Germinal center (tissue), 1 donor: ENCODE measurements at regions not wholly inside any gene's neighbourhood (a gene's known extent, or its start where the extent isn't known, plus 50 kb on each side); places are given as distances from the start of the nearest gene placed in this dataset.
"Not testable (repeated sequence)": the region's sequence is repeated elsewhere in the genome, so short reads cannot be mapped to it uniquely, and the experiment has no call there.

Source experiments
- DNase-seq: peaks from one replicate; pipeline ENCODE4 v3.0.0; 2012; ENCODE audit warnings: mixed read lengths, low spot score

DNA sequence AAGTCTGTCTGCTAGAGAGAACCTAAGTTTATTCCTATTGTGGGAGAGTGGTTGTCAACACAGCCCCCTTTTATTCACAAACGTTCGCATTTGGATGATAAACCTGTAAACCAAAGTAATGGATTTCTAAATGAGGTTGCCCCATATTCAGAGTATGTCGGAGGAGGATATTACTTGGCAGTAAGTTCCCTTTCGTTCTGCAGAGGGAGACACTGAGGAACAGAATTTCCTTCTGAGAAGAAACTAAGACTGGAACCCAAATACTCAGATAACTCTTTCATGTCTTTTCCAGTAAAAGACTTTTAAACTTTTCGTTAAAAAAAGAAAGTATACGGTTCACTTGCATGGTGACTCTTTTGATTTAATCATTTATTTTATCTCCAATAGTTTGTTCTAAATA, 754.6 kb upstream of the MMS22L start:
- no peak for DNase-seq

DNA sequence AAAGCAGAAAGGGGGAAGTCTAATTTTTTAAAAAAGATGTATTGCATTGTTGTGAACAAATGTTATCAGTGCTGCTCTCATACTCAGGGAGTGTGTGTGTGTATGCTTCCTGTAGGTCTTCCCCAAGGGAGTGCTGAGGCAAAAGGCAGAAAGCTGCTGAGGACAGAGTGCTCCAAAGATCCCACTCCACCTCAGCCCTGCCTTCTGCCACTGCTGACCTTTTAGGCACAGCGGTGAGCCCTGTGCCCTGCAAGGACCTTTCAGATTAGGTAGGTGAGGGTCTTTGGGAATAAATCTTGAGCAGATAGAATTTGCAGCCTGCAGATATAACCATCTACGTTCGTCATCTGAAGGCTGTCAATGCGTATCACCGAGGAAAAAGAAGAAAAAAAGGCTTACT, 756.4 kb upstream of the MMS22L start:
- no peak for DNase-seq

DNA sequence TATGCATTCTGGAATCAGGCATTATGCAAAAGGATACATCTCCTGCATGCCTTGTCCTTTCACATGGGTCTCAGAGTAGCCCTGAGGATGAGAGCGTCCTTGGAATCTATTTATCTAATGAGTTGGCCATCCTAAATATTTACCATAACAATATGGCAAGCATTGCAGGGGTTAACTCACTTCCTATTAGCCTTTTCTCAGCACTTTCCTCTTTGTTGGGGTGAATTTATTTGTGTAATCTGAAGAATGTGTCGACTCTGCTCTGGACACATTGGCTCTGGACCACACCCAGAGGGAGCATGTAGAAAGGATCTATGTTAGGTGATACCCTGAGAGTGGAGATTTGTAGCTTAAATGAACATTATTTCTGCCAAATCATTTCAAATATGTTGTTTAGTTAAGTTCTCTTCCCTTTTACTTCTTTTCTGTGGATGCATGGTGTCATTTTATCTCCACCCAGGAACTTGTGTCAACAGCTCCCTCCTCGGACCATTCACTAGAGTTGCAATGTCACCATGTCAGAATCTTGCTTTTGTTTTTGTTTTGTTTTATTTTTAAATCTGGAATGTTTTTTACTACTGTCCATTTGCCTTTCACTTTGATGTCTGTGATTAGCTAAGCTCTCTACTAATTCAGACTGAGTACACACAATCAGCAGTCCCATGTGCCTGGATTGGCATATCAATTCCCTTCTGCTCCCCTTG, 757.0 kb upstream of the MMS22L start:
- DNase-seq: no peak

DNA sequence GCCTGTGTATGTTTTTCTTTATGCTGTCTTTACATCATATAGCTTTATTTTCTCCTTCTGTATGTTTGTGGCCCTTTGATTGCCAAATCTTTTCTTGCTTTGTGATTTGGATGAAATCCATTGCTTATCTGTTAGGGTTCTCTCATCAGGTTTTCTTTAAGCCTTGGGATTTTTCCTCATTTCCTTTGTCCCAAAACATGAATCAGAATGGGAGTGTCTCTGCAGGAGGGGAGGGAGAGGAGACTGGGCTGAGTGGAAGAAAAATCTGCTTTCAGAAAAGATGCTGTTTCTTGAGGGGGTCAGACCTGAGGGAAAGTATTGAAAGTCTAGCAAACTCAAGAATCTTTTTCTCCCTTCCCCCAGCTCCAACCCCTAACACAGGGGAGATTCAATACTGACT, 758.0 kb upstream of the MMS22L start:
- no peak for DNase-seq

DNA sequence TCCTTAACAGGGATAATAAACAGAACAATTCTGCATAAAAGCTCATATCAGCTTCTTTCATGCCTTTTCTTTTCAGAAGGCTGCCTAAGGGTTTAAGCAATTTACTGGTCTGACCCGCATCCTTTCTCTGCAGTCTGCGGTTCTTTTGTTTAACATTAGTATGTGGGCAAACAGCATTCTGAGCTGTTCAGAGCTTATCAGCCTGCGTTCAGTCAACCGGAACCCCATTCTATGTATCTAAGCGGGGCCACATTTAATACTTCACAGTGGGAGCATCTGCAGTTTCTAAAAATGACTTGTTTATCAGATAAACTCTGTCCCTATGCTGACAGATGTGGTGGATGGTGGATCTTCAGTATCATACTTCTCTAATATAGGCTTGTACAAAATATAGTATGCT, 758.9 kb upstream of the MMS22L start:
- no peak for DNase-seq

DNA sequence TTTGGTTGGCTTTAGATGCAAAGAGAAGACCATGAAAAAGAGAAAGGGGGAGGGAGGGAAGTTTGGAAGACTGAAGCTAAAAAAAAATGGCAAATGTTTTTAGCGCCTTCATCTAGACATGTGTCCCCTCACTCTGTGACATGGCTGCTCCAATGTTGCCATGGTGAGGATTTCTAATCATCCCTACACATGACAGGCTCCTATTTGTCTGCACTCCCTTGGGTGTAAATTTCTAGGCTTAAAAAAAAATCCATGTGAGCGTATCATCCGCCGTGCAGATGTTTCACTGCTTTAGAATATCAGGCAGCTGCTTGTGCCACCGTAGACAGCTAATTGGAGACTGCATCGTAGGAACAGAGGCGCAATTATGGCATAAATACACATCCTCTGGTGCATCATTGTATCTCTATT, 761.1 kb upstream of the MMS22L start:
- no peak for DNase-seq

DNA sequence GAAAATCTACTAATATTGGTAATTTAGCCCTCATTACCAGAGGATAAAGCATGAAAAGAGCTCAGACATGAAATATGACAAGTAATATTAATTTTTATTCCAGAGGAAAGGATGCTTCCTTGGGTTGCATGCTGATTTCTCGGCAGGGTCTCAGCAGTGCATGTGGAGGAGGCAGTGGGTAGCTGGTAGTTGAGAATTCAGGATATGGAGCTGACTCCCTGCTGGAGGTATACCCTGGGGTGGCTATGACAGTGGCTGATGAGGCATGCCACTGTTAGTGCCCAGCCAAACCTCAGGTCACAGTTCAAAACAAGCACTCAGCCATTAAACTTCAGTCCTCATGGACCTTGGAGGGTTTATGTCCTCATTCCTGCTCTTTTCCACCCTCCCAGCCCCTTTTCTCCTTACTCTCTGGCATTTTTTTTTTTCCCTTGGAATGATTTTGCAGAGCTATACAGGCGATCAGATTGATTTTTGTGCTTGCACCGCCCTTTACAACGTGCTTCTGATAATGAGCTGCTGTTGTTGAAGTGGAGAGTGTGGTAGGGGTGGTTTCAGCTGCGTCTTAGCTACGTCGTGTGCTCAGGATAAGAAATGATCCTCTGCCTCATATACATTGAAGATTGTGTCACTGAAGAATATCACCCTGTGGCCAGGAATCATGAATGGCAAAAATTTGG, 761.9 kb upstream of the MMS22L start:
- DNase-seq: no peak

DNA sequence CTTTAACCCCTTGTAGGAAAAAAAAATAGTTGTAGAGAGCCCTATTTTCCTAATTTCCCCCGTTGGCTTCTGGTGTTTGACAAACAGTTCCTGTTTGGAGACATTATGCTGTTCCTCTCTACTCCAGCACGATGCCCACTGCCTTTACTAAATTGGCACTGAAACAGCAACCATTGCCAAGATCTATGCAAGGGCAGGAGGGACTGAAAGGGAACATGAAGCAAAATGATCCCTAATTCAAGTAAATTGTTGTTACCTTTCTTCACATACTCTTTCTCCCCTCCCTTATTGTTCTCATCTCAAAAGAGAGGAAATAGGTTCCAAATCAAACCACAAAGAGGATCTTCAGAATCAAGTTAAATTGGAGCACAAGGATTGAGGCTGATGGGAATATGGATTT, 764.1 kb upstream of the MMS22L start:
- DNase-seq: no peak

DNA sequence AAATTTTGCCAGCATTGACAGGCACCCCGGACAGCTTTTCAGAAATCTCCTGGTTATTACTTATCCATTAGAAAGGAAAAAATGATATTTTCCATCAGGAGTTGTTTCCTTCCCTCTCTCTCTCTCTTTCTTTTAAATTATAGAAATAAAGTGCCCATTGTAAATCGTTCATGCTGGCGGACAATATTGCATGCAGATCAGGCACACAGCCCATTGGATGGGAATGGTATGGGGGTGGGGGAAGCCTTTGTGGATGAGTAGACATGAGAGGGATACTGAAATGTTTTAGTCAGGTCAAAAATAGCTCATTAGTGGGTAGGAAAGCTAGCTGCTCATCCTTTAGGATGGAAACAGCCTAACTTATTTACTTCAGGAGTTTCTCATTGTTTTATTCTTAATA, 764.9 kb upstream of the MMS22L start:
- DNase-seq: no peak

DNA sequence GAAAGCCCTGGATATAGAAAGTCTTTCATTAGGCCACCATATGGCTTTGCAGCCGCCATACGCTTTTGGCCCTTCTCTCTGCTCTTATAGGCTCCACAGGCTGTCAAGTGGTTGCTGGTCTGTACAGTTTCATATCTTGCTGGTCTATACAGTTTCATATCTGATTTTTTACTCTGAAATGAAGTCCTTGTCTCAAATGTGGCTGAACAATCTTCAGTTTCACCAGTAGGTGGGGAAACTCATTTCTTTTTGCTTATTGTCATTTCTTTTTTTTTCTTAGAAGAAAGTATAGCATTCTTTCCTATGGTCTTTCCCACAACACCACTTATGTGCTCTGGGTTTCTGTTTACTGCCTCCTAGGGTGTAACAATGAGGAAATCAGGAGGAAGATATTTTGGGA, 771.4 kb upstream of the MMS22L start:
- no peak for DNase-seq

DNA sequence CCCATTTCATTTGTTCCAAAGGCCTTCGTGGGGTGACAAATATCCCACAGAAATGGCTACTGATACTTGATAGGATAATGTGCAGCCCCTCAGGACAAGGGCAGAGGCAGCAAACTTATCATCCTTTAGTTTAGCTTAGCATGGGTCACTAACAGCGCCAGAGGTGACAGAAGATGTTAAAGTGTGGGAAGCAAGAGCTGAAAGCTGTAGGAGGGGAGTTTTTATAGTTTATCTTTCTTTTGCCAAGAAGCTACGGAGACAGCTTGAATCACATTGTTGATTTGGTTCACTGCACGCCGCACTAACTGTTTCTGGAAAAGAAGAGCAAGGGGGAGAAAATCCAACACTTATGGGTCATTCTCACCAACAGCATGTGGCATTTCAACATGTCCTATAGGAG, 773.9 kb upstream of the MMS22L start:
- DNase-seq: no peak

DNA sequence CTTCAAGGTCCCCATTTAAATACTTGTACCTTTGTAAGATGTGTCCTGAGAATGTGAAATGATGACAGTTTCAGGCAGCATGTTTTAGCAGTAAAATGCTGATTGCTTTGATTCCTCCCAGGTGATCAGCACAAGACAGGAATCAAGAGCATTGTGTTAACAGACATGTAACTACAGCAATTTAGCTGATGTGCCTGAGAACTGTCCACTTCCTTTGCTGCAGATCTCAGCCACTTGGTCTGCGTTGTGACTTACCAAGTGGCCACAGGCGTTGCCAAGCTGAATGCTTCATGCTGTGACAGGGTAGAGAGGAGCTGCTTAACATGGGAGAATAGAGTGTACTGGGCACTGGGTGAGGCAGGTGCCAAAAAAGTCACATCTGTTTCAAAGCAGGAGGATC, 767.0 kb upstream of the POU3F2 start:
- DNase-seq: no peak

DNA sequence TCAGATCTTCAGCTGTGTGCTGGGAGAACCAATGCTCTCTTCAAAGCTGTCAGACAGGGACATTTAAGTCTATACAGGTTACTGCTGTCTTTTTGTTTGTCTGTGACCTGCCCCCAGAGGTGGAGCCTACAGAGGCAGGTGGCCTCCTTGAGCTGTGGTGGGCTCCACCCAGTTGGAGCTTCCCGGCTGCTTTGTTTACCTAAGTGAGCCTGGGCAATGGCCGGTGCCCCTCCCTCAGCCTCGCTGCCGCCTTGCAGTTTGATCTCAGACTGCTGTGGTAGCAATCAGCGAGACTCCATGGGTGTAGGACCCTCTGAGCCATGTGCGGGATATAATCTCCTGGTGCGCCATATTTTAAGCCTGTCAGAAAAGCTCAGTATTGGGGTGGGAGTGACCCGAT, 745.8 kb upstream of the POU3F2 start:
- not testable (repeated sequence) for DNase-seq

DNA sequence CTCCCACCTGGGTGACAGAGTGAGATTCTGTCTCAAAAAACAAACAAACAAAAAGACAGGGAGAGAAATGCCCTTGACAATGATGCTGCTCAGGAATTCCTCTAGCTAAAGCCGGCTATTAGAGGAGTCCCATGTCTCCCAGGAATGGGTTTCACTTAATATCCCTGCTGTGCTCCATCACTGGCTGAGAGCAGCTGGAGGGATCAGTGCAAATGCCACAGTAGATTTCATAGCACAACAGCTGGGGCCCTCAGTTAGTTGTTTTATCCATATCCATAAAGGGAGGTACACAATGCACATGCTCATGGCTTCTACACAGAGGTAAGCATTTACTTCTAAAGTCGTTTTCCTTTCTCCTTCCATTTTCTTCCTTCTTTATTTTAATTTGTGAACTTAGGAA, 742.0 kb upstream of the POU3F2 start:
- DNase-seq: no peak

DNA sequence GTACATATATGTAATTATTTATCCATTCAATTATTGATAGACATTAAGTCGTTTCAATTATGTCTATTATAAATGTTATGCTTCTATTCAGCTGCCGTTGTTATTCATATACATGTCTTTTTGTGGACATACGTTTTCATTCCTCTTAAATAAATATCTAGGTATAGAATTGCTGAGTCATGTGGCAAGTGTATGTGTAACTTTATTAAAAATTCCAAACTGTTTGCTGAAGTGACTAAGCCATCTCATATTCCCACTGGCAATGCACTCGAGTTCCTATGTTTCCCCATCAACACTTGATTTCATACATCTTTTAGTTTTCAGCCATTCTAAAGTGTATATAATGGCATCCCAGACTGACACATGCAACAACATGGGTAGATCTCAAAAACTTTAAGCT, 739.7 kb upstream of the POU3F2 start:
- no peak for DNase-seq

DNA sequence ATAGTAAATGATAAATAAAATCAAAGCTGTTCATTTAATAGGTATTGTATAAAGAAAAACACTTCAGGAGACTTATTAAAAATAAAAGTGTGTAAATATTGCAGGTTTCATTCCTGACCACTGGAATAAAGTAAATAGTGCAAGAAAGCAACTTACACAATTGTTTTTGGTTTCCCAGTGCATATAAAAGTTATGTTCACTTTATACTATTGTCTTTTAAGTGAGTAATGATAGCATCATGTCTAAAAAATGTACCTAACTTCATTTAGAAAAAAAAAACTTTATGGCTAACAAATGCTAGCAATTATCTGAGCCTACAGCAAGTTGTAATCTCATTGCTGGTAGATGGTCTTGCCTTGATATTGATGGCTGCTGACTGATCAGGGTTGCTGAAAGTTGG, 726.6 kb upstream of the POU3F2 start:
- DNase-seq: no peak

DNA sequence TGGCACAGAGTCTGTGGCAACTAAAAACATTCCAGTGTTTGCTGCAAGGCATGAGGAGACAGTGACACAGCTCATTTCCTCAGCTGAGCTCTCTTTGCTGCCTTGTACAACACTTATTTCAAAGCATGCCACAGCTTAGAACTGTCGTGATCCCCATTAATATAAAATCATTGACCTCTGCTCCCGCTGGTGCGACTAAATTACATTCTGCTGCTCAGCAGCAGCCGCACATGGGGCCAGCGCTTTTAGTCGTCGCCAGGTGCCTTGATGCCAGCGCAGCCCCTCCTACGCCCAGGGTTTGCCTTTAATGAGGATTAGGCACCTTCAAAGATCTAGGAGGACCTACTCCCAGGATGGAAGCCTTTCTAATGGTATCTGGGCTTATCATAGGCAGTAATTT, 717.9 kb upstream of the POU3F2 start:
- no peak for DNase-seq

DNA sequence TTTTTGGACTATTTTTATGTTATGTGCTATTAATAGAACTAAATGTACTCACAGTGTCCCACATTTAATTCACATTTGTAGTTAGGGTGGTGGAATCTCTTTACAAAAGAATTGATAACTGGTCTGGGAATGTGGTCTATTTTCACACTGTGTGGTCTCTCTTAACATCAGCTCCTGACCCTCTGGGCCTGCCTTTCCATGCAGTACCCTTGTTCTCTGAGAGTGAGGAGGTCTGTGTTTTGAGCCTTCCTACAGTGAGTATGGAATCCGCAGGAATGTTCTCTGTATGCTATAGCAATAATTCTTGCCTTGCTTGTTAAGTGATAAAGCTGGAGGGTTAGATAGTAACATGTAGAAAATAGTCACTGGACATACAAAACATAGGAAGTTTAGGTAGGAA, 717.3 kb upstream of the POU3F2 start:
- no peak for DNase-seq

DNA sequence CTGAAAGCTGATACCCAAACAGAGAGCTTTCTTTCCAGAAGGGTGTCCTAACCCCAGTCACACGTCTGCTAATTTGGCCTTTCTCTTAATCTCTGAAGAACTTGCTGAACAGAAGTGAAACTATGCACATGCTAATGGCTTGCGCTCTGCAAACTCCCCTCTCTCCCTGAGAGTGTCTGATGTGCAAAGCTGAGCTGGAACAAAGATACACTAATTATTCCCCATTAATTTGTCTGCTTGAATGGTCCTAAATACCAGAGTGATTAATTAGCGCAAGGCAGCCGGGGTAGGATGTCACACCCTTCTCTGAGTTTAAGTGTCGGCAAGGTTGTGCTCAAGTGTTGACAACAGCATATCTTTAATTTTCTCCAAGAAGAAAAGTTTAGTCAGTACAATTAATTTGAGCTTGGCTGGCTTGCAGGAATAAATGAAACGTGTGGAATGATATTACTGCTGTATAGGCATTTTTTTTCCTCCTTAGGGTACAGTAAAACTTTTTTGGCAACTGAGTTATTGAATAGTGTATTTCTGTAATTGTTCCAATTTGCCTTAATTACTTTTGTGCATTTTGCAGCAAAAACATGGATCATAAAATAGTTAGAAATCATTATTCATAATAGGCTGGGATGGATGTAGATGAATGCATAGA, 715.9 kb upstream of the POU3F2 start:
- DNase-seq: no peak

DNA sequence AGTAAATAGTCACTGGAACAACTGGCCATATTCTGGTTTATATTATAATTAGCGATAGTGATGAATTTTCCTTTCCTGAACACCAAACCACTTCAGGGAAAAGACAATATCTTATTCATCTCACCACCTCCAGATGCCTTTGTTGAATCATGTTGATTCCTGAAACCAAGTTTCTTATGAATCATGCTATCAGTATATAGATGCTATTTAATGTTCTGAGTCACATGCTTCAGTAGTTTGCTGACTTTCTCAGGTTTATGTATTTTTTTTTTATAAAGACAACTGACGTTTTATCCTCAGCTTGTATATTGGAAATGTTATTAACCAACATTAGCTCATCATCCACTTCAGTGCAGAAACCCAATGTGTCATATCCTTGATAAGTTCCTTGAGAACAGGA, 710.2 kb upstream of the POU3F2 start:
- DNase-seq: no peak

DNA sequence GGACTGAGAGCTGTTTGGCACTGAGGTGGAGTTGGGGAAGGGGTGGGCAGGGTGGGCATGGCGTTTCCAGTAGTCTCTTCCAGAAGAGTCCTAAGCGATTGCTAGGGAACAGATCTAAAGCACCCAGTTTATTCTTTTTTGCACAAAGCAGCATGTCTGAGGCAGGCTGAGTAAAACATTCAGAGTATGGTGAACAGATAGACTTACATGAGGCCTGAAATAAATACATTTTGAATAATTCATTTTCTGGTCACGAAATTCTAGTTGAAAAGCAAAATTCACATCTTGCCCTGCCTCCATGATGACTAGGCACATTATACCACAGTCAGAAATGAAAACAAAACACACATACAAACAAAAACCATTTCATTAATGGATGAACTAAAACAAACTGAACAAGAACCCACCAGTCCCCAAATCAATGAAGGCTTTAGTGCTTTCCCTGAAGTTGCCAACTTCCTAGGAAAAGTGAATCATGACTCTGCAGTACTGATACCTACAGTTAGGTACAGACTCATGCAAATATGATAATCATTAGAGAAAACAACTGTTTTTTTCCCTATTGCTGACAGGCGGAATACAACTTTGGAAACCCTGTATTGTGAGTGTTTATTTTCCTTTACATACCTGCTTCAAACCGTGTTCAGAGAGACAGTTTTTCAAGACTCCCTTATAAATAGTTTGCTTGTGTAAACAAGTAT, 702.9 kb upstream of the POU3F2 start:
- DNase-seq: no peak

DNA sequence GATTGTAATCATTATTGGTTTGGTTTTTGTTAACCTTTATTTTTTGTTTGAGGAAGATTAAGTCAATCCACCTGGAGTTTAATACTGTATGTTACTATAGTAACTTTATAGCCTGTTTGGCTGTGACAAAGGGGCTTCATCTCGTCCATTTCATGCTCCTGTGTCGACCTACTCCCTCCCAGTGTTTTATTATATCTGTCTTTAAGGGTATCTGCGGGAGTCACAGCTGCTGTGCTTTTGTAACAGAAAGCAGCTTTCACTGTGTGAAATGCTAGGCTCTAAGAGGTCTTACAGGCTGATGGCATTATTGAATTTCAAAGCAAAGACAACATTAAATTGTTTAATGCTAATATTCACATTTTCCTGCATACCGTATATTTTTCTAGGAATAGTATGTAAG, 698.0 kb upstream of the POU3F2 start:
- no peak for DNase-seq

DNA sequence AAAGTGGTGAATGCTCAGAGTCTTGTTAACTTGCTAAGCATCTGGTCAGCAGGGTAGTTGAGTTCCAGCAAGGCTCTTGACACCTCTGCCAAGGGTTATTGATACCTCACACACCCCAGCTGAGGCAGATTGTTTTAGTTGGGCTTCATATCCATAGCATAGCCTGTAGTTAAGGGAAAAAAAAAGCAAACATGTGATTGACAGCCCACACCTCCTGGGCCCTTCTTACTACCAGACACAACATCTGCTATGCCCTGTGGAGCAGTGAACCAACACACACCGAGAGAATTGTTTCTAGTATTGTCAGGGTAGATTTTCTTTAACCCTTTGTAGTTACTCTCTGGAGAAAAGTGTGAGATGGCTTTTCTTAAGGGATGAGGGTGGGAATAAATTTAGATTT, 697.0 kb upstream of the POU3F2 start:
- DNase-seq: no peak
